ENCODE measurements at regions not wholly inside any gene's neighbourhood (a gene's known extent, or its start where the extent isn't known, plus 50 kb on each side); places are given as distances from the start of the nearest gene placed in this dataset.

DNA sequence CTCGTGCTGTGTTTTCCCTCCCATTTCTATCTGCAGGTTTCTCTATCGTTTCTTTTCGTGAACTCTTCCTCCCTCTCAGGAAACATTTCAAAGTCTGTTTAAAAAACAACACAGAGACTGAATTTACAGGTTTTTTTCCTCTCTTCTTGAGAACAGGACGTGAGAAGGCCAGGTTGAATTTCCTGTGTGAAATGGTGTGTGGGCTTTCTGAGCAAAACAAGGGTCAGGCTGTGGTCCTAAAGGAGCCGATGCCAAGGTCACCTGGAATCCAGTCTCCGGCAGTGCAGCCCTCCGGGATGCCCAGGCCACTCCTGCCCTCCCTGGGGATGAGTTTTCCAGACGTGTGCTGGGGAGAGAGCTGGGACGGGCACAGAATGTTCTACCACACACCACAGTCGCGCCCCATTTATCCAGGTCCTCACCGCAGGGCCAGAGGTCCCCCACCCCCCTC is 62.7 kb upstream of the RUNX3 start:
- FAIRE-seq: no peak
- TF ChIP-seq TAF1 (IDR thresholded peaks at IDR 0.05; ENCODE audit: borderline replicate concordance, low read depth, low read length) (no peak), POLR2A (IDR thresholded peaks at IDR 0.05; ENCODE audit: low read depth, low read length) (no peak), POLR2AphosphoS5 (IDR thresholded peaks at IDR 0.05; ENCODE audit: low read depth, low read length) (no peak)
- DNase-seq (ENCODE audit: insufficient read length): no peak

DNA sequence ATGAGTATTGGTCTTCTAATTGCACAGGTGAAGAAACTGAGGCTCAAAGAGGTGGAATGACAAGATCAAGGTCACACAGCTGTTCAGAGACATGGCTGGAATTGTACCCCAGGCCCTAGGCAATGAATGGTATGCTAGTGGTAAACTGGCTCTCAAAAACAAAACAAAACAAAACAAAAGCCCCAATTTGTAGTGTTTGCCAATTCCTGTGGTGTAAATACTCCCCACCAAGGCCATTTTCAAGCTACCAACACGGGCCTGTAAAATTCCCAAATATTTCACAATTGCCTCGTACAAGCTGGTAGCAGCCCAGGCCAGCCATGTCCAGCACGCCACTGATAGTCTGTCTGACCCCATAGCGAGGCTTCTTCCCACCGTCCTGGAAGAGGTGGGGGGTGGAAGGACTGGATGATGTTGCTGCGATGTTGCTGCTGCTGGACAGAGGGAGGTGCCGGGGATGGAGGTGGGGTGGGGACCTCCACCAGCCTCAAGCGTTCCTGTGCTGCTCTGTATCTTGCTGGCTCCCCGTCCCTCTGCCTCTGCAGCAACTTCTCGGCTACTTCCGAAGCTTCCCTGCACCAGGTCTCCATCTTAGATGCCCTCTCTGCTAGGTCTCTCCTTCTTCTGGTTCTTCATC is 62.2 kb upstream of the RUNX3 start:
- FAIRE-seq: no peak
- TF ChIP-seq POLR2AphosphoS5 (IDR thresholded peaks at IDR 0.05; ENCODE audit: low read depth, low read length): no peak
- TF ChIP-seq POLR2A (IDR thresholded peaks at IDR 0.05; ENCODE audit: low read depth, low read length): no peak
- no peak for TF ChIP-seq TAF1 (IDR thresholded peaks at IDR 0.05; ENCODE audit: borderline replicate concordance, low read depth, low read length)

DNA sequence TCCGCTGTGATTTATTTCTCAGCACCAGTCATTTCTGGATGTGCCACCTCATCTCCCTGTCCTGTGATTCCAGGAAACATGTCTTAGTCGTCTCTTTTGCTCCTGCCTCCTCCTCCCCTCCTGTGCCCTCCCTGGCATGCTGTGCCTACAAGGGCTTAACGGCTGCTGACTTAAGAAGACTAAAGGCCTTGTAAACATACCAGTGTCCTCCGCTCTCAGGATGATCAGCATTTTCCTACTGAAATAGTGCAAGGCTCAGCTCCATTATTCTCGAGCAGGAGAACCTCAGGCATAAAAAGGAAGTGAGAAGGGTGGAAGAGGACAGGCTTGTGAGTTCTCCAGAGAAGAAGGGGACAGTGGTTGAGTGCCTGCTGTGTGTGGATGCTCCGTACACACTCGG is 61.6 kb upstream of the RUNX3 start:
- DNase-seq (ENCODE audit: insufficient read length) (no peak), FAIRE-seq (no peak)
- TF ChIP-seq POLR2AphosphoS5 (IDR thresholded peaks at IDR 0.05; ENCODE audit: low read depth, low read length): no peak
- no peak for TF ChIP-seq TAF1 (IDR thresholded peaks at IDR 0.05; ENCODE audit: borderline replicate concordance, low read depth, low read length)
- TF ChIP-seq POLR2A (IDR thresholded peaks at IDR 0.05; ENCODE audit: low read depth, low read length): no peak

More for the DNA sequence above, 62.2 kb upstream of the RUNX3 start:
- no peak for DNase-seq (ENCODE audit: insufficient read length)

DNA sequence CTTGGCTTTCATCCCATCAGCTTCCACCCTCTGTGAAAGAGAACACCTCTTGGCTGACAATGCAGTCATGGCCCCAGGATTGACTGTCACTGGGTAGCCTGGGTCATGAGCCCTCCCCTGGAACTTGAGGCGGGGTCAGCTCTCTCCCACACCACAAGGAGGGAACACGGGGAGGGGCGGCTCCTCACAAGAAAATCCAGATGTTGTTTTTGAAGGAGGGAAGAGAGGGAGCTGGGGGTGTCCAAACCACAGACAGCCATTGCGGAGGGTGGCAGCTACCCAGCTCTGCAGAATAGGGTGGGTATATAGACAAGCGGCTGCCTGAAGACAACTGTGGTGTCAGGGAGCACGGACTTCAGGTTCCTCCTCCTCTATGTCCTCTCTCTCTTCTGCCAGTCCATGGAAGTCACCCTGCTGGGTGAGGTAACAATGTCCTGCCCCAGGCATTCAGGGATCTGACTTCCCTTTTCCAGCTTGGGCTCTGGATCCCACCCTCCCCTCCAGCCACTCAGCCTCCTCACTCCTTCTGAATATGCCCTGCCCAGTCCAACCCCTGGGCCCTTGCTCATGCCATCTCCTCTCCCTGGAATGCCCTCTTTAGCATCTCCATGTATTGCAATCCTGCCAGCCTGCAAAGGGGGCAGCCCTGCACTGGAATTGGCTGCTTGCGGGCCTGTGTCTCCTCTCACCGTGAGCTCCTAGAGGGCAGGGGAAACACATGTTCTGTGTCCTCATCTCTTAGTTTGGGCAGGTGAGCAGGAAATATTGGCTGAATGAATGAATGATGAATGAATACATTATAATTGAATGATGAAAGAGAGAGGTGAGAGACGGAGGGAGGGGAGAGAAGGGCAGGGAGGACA is 60.9 kb upstream of the RUNX3 start:
- FAIRE-seq (no peak), DNase-seq (ENCODE audit: insufficient read length) (no peak)
- TF ChIP-seq TAF1 (IDR thresholded peaks at IDR 0.05; ENCODE audit: borderline replicate concordance, low read depth, low read length) (no peak), POLR2A (IDR thresholded peaks at IDR 0.05; ENCODE audit: low read depth, low read length) (no peak), POLR2AphosphoS5 (IDR thresholded peaks at IDR 0.05; ENCODE audit: low read depth, low read length) (no peak)

DNA sequence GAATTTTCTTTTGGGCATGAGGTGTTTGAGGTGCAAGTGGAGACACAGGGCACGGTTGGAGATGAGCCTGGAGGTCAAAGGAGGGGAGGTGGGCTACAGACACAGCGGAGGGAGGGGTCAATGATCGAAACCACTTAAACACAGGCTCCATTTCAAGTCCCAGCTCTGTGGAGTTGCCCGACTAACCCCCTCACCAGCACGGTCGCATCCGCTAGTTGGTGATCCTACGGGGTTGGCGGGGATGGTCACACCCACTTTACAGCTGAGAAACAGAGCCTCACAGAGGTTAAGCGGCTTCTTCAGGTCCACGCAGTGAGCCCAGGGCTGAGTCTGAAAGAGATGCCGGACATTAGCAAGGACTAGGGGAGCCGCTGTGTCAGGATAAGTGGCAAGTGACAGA is 60.1 kb upstream of the RUNX3 start:
- FAIRE-seq (no peak), DNase-seq (ENCODE audit: insufficient read length) (no peak)
- no peak for TF ChIP-seq POLR2AphosphoS5 (IDR thresholded peaks at IDR 0.05; ENCODE audit: low read depth, low read length)
- TF ChIP-seq POLR2A (IDR thresholded peaks at IDR 0.05; ENCODE audit: low read depth, low read length): no peak
- TF ChIP-seq TAF1 (IDR thresholded peaks at IDR 0.05; ENCODE audit: borderline replicate concordance, low read depth, low read length): no peak

DNA sequence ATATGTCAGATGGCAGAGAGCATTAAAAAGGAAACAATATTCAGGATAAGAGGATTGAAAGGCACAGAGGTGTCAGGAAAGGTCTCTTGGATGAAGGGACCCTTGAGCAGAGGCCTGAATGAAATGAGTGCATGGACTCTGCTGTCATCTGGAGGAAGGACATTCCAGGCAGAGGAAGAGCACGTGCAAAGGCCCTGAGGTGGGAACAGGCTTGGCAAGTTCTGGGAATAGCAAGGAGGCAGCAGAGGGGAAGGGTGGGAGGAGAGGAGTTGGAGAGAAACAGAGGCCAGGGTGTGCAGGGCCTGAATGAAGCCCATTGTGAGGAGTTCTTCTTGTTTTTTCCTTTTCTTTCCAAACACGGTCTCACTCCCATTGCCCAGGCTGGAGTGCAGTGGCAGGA is 59.0 kb upstream of the RUNX3 start:
- FAIRE-seq: peak; percentile 44

DNA sequence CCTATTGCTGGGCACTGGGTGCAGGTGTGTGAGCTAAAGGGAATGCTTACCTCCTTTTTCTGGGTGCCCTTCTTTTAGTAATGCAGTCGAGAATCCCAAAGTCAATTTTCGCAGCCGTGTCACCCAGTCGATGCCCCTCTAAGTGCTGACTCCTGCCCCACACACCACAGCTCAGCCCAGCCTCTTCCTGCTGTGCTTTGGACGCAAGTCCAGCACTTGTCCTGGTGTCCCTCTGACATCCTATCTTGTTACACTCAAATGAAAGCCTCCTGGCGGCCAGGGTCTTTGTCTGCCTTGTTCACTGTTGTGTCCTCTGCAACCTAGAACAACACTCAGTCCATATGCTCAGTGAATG is 58.5 kb upstream of the RUNX3 start:
- DNase-seq (ENCODE audit: insufficient read length): no peak
- no peak for FAIRE-seq
- TF ChIP-seq TAF1 (IDR thresholded peaks at IDR 0.05; ENCODE audit: borderline replicate concordance, low read depth, low read length) (no peak), POLR2A (IDR thresholded peaks at IDR 0.05; ENCODE audit: low read depth, low read length) (no peak), POLR2AphosphoS5 (IDR thresholded peaks at IDR 0.05; ENCODE audit: low read depth, low read length) (no peak)

More for the DNA sequence above, 59.0 kb upstream of the RUNX3 start:
- TF ChIP-seq TAF1 (IDR thresholded peaks at IDR 0.05; ENCODE audit: borderline replicate concordance, low read depth, low read length): no peak
- no peak for TF ChIP-seq POLR2A (IDR thresholded peaks at IDR 0.05; ENCODE audit: low read depth, low read length)
- no peak for TF ChIP-seq POLR2AphosphoS5 (IDR thresholded peaks at IDR 0.05; ENCODE audit: low read depth, low read length)
- no peak for DNase-seq (ENCODE audit: insufficient read length)

DNA sequence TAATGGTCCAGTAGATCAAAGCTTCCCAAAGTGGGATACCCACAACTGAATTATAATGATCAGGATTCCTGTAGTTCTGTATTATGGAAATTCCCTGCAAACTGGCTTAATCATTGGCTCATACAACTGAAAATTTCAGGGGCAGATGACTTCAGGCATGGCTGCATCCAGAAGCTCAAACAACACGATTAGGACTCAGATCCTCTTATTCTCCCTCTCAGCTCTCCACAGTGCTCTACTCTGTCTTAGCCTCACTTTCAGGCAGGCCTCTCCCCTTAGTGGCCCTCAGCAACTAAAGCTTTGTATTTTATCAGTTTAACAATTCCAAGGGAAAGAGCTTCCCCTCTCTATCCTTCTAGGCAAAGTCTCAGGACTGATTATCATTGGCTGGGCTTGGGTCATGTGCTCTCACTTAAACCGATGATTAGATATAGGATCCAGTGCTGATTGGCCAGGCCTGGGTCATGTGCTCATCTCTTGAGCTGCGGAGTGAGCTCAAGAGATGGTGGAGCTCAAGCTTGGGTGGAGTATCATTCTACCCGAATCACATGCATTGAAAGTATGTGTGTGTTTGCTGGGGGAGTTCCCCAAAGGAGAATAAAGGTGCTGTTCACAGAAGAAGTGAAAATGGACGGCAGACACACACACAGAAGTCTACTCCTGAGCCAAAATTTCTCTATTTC is 57.9 kb upstream of the RUNX3 start:
- FAIRE-seq (peak; percentile 92), DNase-seq (ENCODE audit: insufficient read length) (no peak)

DNA sequence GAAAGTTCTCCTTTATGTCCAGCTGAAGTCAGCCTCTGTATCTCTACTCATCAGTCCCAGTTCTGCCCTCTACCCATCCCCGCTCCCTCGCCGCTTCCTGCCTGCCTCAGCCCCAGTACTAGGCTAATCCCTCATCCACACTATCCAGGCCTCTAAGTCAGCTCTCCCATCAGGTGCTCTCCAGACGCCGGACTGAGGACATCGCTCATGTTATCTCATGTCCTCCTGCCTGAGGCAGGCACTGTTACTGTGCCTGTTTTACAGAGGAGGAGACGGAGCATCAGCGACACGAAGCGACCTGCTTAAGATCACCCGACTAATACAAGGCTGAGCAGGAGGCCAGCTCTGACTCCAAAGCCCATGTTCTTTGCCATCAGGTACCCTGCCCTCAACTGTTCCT is 57.3 kb upstream of the RUNX3 start:
- TF ChIP-seq TAF1 (IDR thresholded peaks at IDR 0.05; ENCODE audit: borderline replicate concordance, low read depth, low read length) (no peak), POLR2A (IDR thresholded peaks at IDR 0.05; ENCODE audit: low read depth, low read length) (no peak), POLR2AphosphoS5 (IDR thresholded peaks at IDR 0.05; ENCODE audit: low read depth, low read length) (no peak)
- no peak for DNase-seq (ENCODE audit: insufficient read length)
- FAIRE-seq: no peak

More for the DNA sequence above, 57.9 kb upstream of the RUNX3 start:
- no peak for TF ChIP-seq POLR2A (IDR thresholded peaks at IDR 0.05; ENCODE audit: low read depth, low read length)
- TF ChIP-seq POLR2AphosphoS5 (IDR thresholded peaks at IDR 0.05; ENCODE audit: low read depth, low read length): no peak
- TF ChIP-seq TAF1 (IDR thresholded peaks at IDR 0.05; ENCODE audit: borderline replicate concordance, low read depth, low read length): no peak

DNA sequence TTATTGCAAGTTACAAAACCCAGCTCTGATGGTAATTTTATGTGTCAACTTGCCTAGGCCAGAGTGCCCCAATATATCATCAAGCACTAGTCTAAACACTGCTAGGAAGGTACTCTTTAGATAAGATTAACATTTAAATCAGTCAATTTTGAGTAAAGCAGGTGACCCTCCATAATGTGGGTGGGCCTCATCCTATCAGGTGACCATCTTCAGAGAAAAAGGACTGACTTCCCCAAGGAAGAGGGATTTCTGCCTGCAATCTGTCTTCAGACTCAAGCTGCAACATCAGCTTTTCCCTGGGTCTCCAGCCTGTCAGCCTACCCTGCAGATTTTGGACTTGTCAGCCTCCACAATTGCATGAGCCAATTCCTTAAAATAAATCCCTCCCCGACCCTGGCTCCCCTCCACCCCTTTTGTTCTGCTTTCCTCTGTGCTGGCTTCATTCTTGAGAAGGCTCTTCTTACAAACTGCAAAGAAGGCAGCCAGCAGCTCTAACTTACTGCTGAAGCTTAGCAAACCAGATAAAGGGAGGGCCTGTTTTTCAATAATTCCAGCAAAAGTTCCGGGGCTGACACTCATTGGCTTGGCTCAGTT is 56.4 kb upstream of the RUNX3 start:
- DNase-seq (ENCODE audit: insufficient read length) (no peak), FAIRE-seq (no peak)
- TF ChIP-seq TAF1 (IDR thresholded peaks at IDR 0.05; ENCODE audit: borderline replicate concordance, low read depth, low read length): no peak
- no peak for TF ChIP-seq POLR2A (IDR thresholded peaks at IDR 0.05; ENCODE audit: low read depth, low read length)
- TF ChIP-seq POLR2AphosphoS5 (IDR thresholded peaks at IDR 0.05; ENCODE audit: low read depth, low read length): no peak

DNA sequence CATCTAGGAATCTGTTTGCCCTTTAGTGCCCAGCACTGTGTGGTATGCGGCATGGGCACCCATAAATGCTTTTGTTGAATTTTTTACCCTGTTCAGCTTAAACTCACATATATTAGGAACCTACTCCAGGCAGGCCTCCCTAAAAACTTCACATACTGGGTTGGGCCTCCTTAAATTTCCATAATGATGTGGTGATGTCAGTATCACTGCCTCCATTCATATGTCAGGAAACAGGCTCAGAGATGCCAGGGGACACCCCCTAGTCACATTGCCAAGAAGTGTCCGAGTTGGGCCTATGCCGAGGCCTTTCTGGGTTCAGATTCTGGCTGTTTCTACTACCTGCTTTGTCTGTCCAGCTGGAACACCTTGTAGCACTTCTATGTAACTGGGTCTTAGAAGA is 55.7 kb upstream of the RUNX3 start:
- TF ChIP-seq TAF1 (IDR thresholded peaks at IDR 0.05; ENCODE audit: borderline replicate concordance, low read depth, low read length): no peak
- no peak for TF ChIP-seq POLR2AphosphoS5 (IDR thresholded peaks at IDR 0.05; ENCODE audit: low read depth, low read length)
- TF ChIP-seq POLR2A (IDR thresholded peaks at IDR 0.05; ENCODE audit: low read depth, low read length): no peak
- FAIRE-seq: no peak
- DNase-seq (ENCODE audit: insufficient read length): no peak

Data from GM12892 (cell line).